ENCODE measurements at regions not wholly inside any gene's neighbourhood (a gene's known extent, or its start where the extent isn't known, plus 50 kb on each side); places are given as distances from the start of the nearest gene placed in this dataset.

DNA sequence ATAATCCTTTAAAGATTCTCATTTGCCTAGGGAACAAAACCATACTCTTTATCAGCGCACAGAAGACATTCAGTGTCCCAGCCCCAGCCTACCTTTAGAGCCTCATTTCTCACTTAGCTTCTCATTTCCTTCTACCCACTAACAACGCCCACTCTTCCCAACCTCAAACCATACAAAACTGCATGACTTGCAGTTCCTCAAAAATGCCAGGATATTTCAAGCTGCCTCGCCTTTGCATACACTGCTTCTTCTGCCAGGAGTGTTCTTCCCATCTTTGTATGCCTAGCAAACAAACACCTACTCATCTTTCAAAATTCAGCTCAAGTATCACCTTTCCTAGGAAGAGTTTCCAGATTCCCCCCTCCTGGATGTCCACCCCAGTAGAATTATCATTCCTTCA, 129.9 kb upstream of the ADGRL3 start:
- no peaks in the 10 kb centered on the region for H3K36me3 ChIP-seq (ENCODE audit: control insufficient read depth in 2 of 3, insufficient read depth in 3 of 3, low read length in 3 of 3)
- DNase-seq (no peak), FAIRE-seq (no peak)
- H3K27ac ChIP-seq (ENCODE audit: low read depth in 2 of 2, low read length in 2 of 2): no peak overlapping the region
- H3K27me3 ChIP-seq (ENCODE audit: control insufficient read depth, insufficient read depth, low read length): no peaks in the 10 kb centered on the region
- H3K4me3 ChIP-seq (ENCODE audit: low read length in 3 of 3): no peak overlapping the region
- intact Hi-C loops (cut with DNase I): no loop called here
- no peaks in the 10 kb centered on the region for H3K4me1 ChIP-seq (ENCODE audit: control insufficient read depth in 2 of 3, insufficient read depth in 2 of 3, low read depth in 1 of 3, low read length in 3 of 3)
- TF ChIP-seq, protein P1, sequence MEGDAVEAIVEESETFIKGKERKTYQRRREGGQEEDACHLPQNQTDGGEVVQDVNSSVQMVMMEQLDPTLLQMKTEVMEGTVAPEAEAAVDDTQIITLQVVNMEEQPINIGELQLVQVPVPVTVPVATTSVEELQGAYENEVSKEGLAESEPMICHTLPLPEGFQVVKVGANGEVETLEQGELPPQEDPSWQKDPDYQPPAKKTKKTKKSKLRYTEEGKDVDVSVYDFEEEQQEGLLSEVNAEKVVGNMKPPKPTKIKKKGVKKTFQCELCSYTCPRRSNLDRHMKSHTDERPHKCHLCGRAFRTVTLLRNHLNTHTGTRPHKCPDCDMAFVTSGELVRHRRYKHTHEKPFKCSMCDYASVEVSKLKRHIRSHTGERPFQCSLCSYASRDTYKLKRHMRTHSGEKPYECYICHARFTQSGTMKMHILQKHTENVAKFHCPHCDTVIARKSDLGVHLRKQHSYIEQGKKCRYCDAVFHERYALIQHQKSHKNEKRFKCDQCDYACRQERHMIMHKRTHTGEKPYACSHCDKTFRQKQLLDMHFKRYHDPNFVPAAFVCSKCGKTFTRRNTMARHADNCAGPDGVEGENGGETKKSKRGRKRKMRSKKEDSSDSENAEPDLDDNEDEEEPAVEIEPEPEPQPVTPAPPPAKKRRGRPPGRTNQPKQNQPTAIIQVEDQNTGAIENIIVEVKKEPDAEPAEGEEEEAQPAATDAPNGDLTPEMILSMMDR (IDR thresholded peaks at IDR 0.05; ENCODE audit: borderline replicate concordance, extremely low read depth, insufficient read depth): no peak
- H3K9me3 ChIP-seq (ENCODE audit: control insufficient read depth in 2 of 3, insufficient read depth in 1 of 3, low read length in 3 of 3): no peaks in the 10 kb centered on the region
- no peak overlapping the region for H3K9ac ChIP-seq (ENCODE audit: low read length in 3 of 3)

DNA sequence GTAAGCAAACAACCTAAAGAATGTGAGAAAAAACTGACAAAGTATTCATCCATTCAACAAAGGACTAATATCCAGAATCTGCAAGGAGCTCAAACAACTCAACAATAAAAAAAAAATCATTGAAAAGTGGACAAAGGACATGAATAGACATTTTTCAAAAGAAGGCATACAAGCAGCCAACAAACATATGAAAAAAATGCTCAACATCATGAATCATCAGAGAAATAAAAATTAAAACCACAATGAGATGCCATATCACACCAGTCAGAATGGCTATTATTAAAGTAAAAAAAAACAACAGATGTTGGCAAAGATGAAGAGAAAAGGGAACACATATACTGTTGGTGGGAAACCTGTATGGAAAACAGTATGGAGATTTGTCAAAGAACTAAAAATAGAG, 120.7 kb upstream of the ADGRL3 start:
- FAIRE-seq: no peak
- Histone ChIP-seq H3K27ac (ENCODE audit: low read depth in 2 of 2, low read length in 2 of 2) (no peak overlapping the region), H3K4me1 (ENCODE audit: control insufficient read depth in 2 of 3, insufficient read depth in 2 of 3, low read depth in 1 of 3, low read length in 3 of 3) (no peaks in the 10 kb centered on the region), H3K9me3 (ENCODE audit: control insufficient read depth in 2 of 3, insufficient read depth in 1 of 3, low read length in 3 of 3) (no peaks in the 10 kb centered on the region), H3K9ac (ENCODE audit: low read length in 3 of 3) (no peak overlapping the region), H3K27me3 (ENCODE audit: control insufficient read depth, insufficient read depth, low read length) (no peaks in the 10 kb centered on the region), H3K4me3 (ENCODE audit: low read length in 3 of 3) (no peak overlapping the region), H3K36me3 (ENCODE audit: control insufficient read depth in 2 of 3, insufficient read depth in 3 of 3, low read length in 3 of 3) (no peaks in the 10 kb centered on the region)
- no peak for DNase-seq
- TF ChIP-seq, protein P1 (IDR thresholded peaks at IDR 0.05; ENCODE audit: borderline replicate concordance, extremely low read depth, insufficient read depth): no peak
- intact Hi-C loops (cut with DNase I): no loop called here

DNA sequence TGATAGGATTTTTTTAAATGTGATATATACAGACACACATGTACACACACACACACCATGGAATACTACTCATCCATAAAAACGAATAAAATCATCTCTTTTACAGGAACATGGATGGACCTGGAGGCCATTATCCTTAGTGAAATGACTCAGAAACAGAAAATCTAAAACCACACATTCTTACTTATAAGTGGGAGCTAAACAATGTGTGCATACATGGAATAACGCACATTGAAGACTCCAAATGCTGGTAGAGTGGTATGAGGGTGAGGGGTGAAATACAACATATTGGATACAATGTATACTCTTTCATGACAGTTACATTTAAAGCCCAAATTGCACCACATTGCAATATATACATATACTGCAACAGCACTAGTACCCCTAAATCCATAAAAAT, 120.2 kb upstream of the ADGRL3 start:
- FAIRE-seq: no peak
- intact Hi-C loops (cut with DNase I): no loop called here
- DNase-seq: no peak
- Histone ChIP-seq H3K27me3 (ENCODE audit: control insufficient read depth, insufficient read depth, low read length) (no peaks in the 10 kb centered on the region), H3K4me3 (ENCODE audit: low read length in 3 of 3) (no peak overlapping the region), H3K27ac (ENCODE audit: low read depth in 2 of 2, low read length in 2 of 2) (no peak overlapping the region), H3K9ac (ENCODE audit: low read length in 3 of 3) (no peak overlapping the region), H3K9me3 (ENCODE audit: control insufficient read depth in 2 of 3, insufficient read depth in 1 of 3, low read length in 3 of 3) (no peaks in the 10 kb centered on the region), H3K4me1 (ENCODE audit: control insufficient read depth in 2 of 3, insufficient read depth in 2 of 3, low read depth in 1 of 3, low read length in 3 of 3) (no peaks in the 10 kb centered on the region), H3K36me3 (ENCODE audit: control insufficient read depth in 2 of 3, insufficient read depth in 3 of 3, low read length in 3 of 3) (no peaks in the 10 kb centered on the region)
- TF ChIP-seq, protein P1 (IDR thresholded peaks at IDR 0.05; ENCODE audit: borderline replicate concordance, extremely low read depth, insufficient read depth): no peak

DNA sequence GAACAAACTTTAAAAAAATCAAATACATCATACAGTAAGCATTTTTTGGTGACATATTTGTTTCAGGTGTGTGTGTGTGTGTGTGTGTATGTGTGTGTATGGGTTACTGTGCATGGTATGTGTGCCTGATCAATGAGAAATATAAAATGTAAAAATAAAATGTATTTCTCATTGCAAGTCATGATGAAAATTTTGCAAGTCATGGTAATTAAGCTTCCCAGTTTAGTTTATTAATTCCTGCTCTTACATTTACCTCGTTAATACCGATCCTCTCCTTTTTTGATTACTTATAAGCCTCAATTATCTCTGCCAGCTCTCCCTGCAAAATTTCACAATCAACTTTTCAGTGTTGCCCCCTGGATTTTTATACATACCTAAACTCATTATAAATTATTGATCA, 114.6 kb upstream of the ADGRL3 start:
- no peak overlapping the region for H3K9ac ChIP-seq (ENCODE audit: low read length in 3 of 3)
- TF ChIP-seq, protein P1 (IDR thresholded peaks at IDR 0.05; ENCODE audit: borderline replicate concordance, extremely low read depth, insufficient read depth): no peak
- no peak overlapping the region for H3K27ac ChIP-seq (ENCODE audit: low read depth in 2 of 2, low read length in 2 of 2)
- intact Hi-C loops (cut with DNase I): no loop called here
- no peaks in the 10 kb centered on the region for H3K4me1 ChIP-seq (ENCODE audit: control insufficient read depth in 2 of 3, insufficient read depth in 2 of 3, low read depth in 1 of 3, low read length in 3 of 3)
- H3K36me3 ChIP-seq (ENCODE audit: control insufficient read depth in 2 of 3, insufficient read depth in 3 of 3, low read length in 3 of 3): no peaks in the 10 kb centered on the region
- no peak overlapping the region for H3K4me3 ChIP-seq (ENCODE audit: low read length in 3 of 3)
- no peak for FAIRE-seq
- H3K9me3 ChIP-seq (ENCODE audit: control insufficient read depth in 2 of 3, insufficient read depth in 1 of 3, low read length in 3 of 3): no peaks in the 10 kb centered on the region
- DNase-seq: no peak
- no peaks in the 10 kb centered on the region for H3K27me3 ChIP-seq (ENCODE audit: control insufficient read depth, insufficient read depth, low read length)
